HepG2 (cell line): ENCODE measurements at regions not wholly inside any gene's neighbourhood (a gene's known extent, or its start where the extent isn't known, plus 50 kb on each side); places are given as distances from the start of the nearest gene placed in this dataset.

Experiments
- BRF2 ChIP-seq: sonication (generic); formaldehyde crosslinking; IDR thresholded peaks from 2 replicates; pipeline ENCODE4 v1.8.1; 2022; ENCODE audit warnings: mild to moderate bottlenecking, missing genetic modification reagents
- ELF4 ChIP-seq: sonication (generic); formaldehyde crosslinking; IDR thresholded peaks from 2 replicates; pipeline ENCODE4 v1.5.0; 2020; ENCODE audit warnings: missing genetic modification reagents, mild to moderate bottlenecking, moderate library complexity, borderline replicate concordance
- KDM3A ChIP-seq: IDR thresholded peaks from 2 replicates; pipeline ENCODE4 v1.6.1; 2018; ENCODE audit warnings: low read depth, missing compliant biosample characterization
- NFE2 ChIP-seq: sonication (generic); formaldehyde crosslinking; IDR thresholded peaks from 2 replicates; pipeline ENCODE4 v1.4.0; 2020; ENCODE audit warnings: missing genetic modification reagents
- SP140L ChIP-seq: sonication (generic); formaldehyde crosslinking; IDR thresholded peaks from 2 replicates; pipeline ENCODE4 v1.4.0; 2020; ENCODE audit warnings: missing genetic modification reagents, borderline replicate concordance
- TERF1 ChIP-seq: sonication (generic); formaldehyde crosslinking; IDR thresholded peaks from 2 replicates; pipeline ENCODE4 v1.8.0; 2022; ENCODE audit warnings: mild to moderate bottlenecking, missing genetic modification reagents, moderate library complexity
- THAP8 ChIP-seq: sonication (generic); formaldehyde crosslinking; IDR thresholded peaks from 2 replicates; pipeline ENCODE4 v1.5.1; 2020; ENCODE audit warnings: missing genetic modification reagents, mild to moderate bottlenecking, borderline replicate concordance
- ZBTB7A ChIP-seq: sonication (generic); formaldehyde crosslinking; IDR thresholded peaks from 2 replicates; pipeline ENCODE4 v1.8.0; 2022; ENCODE audit warnings: mild to moderate bottlenecking, missing genetic modification reagents
- ZC3H13 ChIP-seq: sonication (generic); formaldehyde crosslinking; IDR thresholded peaks from 2 replicates; pipeline ENCODE4 v1.8.1; 2023; ENCODE audit warnings: mild to moderate bottlenecking, missing genetic modification reagents, moderate library complexity
- ZNF503 ChIP-seq: sonication (generic); formaldehyde crosslinking; IDR thresholded peaks from 2 replicates; pipeline ENCODE4 v1.4.0; 2020; ENCODE audit warnings: missing genetic modification reagents
- ZNF512B ChIP-seq: sonication (generic); formaldehyde crosslinking; IDR thresholded peaks from 2 replicates; pipeline ENCODE4 v1.5.1; 2020; ENCODE audit warnings: missing genetic modification reagents, mild to moderate bottlenecking, borderline replicate concordance
- ZNF841 ChIP-seq: sonication (generic); formaldehyde crosslinking; IDR thresholded peaks from 2 replicates; pipeline ENCODE4 v1.8.1; 2023; ENCODE audit warnings: missing genetic modification reagents, borderline replicate concordance
- ZNF883 ChIP-seq: sonication (generic); formaldehyde crosslinking; IDR thresholded peaks from 2 replicates; pipeline ENCODE4 v1.5.1; 2020; ENCODE audit warnings: mild to moderate bottlenecking, missing genetic modification reagents; ENCODE audit errors: not compliant biosample characterization
- TF ChIP-seq, protein P1 (sequence below): sonication (generic); formaldehyde crosslinking; IDR thresholded peaks from 2 replicates; pipeline ENCODE4 v1.4.0; 2020; ENCODE audit warnings: mild to moderate bottlenecking, missing genetic modification reagents
- TF ChIP-seq, protein P2 (sequence below): sonication (generic); formaldehyde crosslinking; IDR thresholded peaks from 2 replicates; pipeline ENCODE4 v1.4.0; 2020; ENCODE audit warnings: low read depth, mild to moderate bottlenecking, missing genetic modification reagents

- TF ChIP-seq, protein P1, sequence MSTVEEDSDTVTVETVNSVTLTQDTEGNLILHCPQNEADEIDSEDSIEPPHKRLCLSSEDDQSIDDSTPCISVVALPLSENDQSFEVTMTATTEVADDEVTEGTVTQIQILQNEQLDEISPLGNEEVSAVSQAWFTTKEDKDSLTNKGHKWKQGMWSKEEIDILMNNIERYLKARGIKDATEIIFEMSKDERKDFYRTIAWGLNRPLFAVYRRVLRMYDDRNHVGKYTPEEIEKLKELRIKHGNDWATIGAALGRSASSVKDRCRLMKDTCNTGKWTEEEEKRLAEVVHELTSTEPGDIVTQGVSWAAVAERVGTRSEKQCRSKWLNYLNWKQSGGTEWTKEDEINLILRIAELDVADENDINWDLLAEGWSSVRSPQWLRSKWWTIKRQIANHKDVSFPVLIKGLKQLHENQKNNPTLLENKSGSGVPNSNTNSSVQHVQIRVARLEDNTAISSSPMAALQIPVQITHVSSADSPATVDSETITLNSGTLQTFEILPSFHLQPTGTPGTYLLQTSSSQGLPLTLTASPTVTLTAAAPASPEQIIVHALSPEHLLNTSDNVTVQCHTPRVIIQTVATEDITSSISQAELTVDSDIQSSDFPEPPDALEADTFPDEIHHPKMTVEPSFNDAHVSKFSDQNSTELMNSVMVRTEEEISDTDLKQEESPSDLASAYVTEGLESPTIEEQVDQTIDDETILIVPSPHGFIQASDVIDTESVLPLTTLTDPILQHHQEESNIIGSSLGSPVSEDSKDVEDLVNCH (CRISPR knock-in tag), result no peak
- TF ChIP-seq ZNF883 (CRISPR knock-in tag), result no peak
- TF ChIP-seq NFE2 (CRISPR knock-in tag), result no peak
- TF ChIP-seq BRF2, result no peak
- no peak for TF ChIP-seq ELF4
- TF ChIP-seq TERF1 (CRISPR knock-in tag), result no peak
- TF ChIP-seq ZNF512B (CRISPR knock-in tag), result peak; percentile 80; the same call in 1 of the 2 replicates
- no peak for TF ChIP-seq KDM3A (CRISPR knock-in tag)
- TF ChIP-seq SP140L (CRISPR knock-in tag), result peak; percentile 39; the same call in 1 of the 2 replicates
- TF ChIP-seq ZNF503 (CRISPR knock-in tag), result no peak
- TF ChIP-seq, protein P2, sequence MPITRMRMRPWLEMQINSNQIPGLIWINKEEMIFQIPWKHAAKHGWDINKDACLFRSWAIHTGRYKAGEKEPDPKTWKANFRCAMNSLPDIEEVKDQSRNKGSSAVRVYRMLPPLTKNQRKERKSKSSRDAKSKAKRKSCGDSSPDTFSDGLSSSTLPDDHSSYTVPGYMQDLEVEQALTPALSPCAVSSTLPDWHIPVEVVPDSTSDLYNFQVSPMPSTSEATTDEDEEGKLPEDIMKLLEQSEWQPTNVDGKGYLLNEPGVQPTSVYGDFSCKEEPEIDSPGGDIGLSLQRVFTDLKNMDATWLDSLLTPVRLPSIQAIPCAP, result no peak
- TF ChIP-seq ZNF841 (CRISPR knock-in tag), result no peak
- peak; percentile 81 for TF ChIP-seq ZBTB7A (CRISPR knock-in tag)
- no peak for TF ChIP-seq THAP8 (CRISPR knock-in tag)
- no peak for TF ChIP-seq ZC3H13 (CRISPR knock-in tag)
Observed at GRCh38 chr6:28606424-28607391, 81.0 kb downstream of the GPX5 start (continued).
